GM12878 (cell line): ENCODE measurements at regions not wholly inside any gene's neighbourhood (a gene's known extent, or its start where the extent isn't known, plus 50 kb on each side); places are given as distances from the start of the nearest gene placed in this dataset.
"Not testable (repeated sequence)": the region's sequence is repeated elsewhere in the genome, so short reads cannot be mapped to it uniquely, and the experiment has no call there.

Experiments
- ATAC-seq: fragments of 200-7000 bp; cut with Tn5 transposase; 3 replicates; pipeline ENCODE4 v1.9.1; 2020; ENCODE audit warnings: mild to moderate bottlenecking, moderate library complexity
- BruUV-seq: library from RNA; stranded (reverse); fragments of 400-500 nt; replicated peaks from 2 replicates; lab custom pipeline; 2021; lab: Mats Ljungman, UMichigan
- CTCF ChIA-PET: fragments of 300-600 bp; sonication (Branson Sonifier 250); formaldehyde crosslinking; extraction: SDS; loops from one replicate; lab custom pipeline; 2021; ENCODE audit warnings: inconsistent platforms; lab: Yijun Ruan, JAX
- POLR2A ChIA-PET: fragments of 350-600 bp; formaldehyde crosslinking; extraction: SDS; loops from one replicate; lab custom pipeline; 2021; ENCODE audit warnings: inconsistent platforms; lab: Charles Lee
- RAD21 ChIA-PET: fragments of 300-600 bp; sonication (Branson Sonifier 250); formaldehyde crosslinking; loops from one replicate; lab custom pipeline; 2023; ENCODE audit warnings: antibody characterized with exemption; ENCODE audit not compliant: unreplicated experiment; lab: Charles Lee
- SMC1A ChIA-PET: fragments of 300-600 bp; sonication (Branson Sonifier 250); formaldehyde crosslinking; loops from one replicate; lab custom pipeline; 2023; ENCODE audit not compliant: unreplicated experiment, uncharacterized antibody; lab: Charles Lee
- DNase-seq: peaks from one replicate; pipeline ENCODE4 v3.0.0-alpha.2; 2011; ENCODE audit warnings: low read depth, low spot score
- FAIRE-seq: peaks from 3 replicates; lab custom pipeline; 2011; peaks lifted over from hg19 to GRCh38; lab: Jason Lieb, UNC
- H2AFZ ChIP-seq: 2 replicates; pipeline ENCODE4 v1.6.0; 2011; ENCODE audit warnings: low read depth, low read length, control low read depth; ENCODE audit not compliant: control insufficient read depth
- H3K27ac ChIP-seq: 2 replicates; pipeline ENCODE4 v1.5.1; 2011; ENCODE audit warnings: control low read depth; ENCODE audit not compliant: control insufficient read depth, insufficient read depth
- H3K27me3 ChIP-seq, 2 experiments: replicated peaks in 1 of 2; 2 replicates each; pipeline versions ENCODE4 v1.6.0 to v1.6.1; 2011; ENCODE audit warnings: low read length in 1 of 2; ENCODE audit not compliant: control insufficient read depth in 2 of 2, insufficient read depth in 2 of 2
- H3K36me3 ChIP-seq, 2 experiments: 2 replicates each; pipeline ENCODE4 v1.5.1; 2011; ENCODE audit warnings: low read length in 1 of 2; ENCODE audit not compliant: control insufficient read depth in 2 of 2, insufficient read depth in 2 of 2
- H3K4me1 ChIP-seq: 2 replicates; pipeline ENCODE4 v1.6.1; 2011; ENCODE audit warnings: mild to moderate bottlenecking, low read length, moderate library complexity, mixed read lengths; ENCODE audit not compliant: control insufficient read depth, insufficient read depth
- H3K4me2 ChIP-seq: 2 replicates; pipeline ENCODE4 v1.6.0; 2011; ENCODE audit warnings: control low read depth; ENCODE audit not compliant: control insufficient read depth, insufficient read depth
- H3K4me3 ChIP-seq: fragments of 200-600 bp; sonication (generic); 2 replicates; pipeline ENCODE4 v1.5.1; 2016
- H3K79me2 ChIP-seq: 2 replicates; pipeline ENCODE4 v1.6.0; 2011; ENCODE audit warnings: low read length; ENCODE audit not compliant: control insufficient read depth, insufficient read depth
- H3K9ac ChIP-seq: 2 replicates; pipeline ENCODE4 v1.8.0; 2011; ENCODE audit warnings: low read length, control low read depth, mixed read lengths; ENCODE audit not compliant: control insufficient read depth, insufficient read depth
- H3K9me3 ChIP-seq: replicated peaks from 3 replicates; pipeline ENCODE4 v1.5.1; 2011; ENCODE audit warnings: mild to moderate bottlenecking, low read length; ENCODE audit not compliant: control insufficient read depth, insufficient read depth
- H4K20me1 ChIP-seq: 2 replicates; pipeline ENCODE4 v1.6.0; 2011; ENCODE audit not compliant: control insufficient read depth, insufficient read depth
- HSF1 ChIP-seq: fragments of 150-350 bp; IDR thresholded peaks from 2 replicates; pipeline ENCODE4 v1.6.1; 2014; ENCODE audit warnings: mild to moderate bottlenecking, low read depth, low read length
- RAD21 ChIP-seq: IDR thresholded peaks from 2 replicates; pipeline ENCODE4 v1.6.1; 2011; ENCODE audit warnings: mild to moderate bottlenecking, low read depth, low read length, moderate library complexity; ENCODE audit not compliant: insufficient read depth
- SMC3 ChIP-seq: IDR thresholded peaks from 2 replicates; pipeline ENCODE4 v1.6.1; 2011; ENCODE audit warnings: low read length, improper control_type of control experiment, borderline replicate concordance
- WGBS: methylation state at CpG from one replicate; pipeline ENCODE4 v1.1.6; 2016; ENCODE audit warnings: low lambda C conversion rate; ENCODE audit not compliant: insufficient replicate concordance, insufficient coverage; ENCODE audit errors: missing lambda C conversion rate; 5-methylcytosine and 5-hydroxymethylcytosine counted together
- in situ Hi-C: fragments of 300-500 bp; cut with MboI; formaldehyde crosslinking; loops from 9 replicates; pipeline ENCODE4 v1.14.3; 2018; ENCODE audit warnings: mixed read lengths
- intact Hi-C: fragments of 100-400 bp; cut with micrococcal nuclease; formaldehyde crosslinking; loops from one replicate; pipeline ENCODE4 v1.14.2; 2022; ENCODE audit not compliant: unreplicated experiment

GRCh38 chr5:50501491-50502228, 60.6 kb upstream of the EMB start (continued):
- no peak for TF ChIP-seq HSF1

GRCh38 chr5:50513028-50513457, 72.0 kb upstream of the EMB start:
- H2AFZ ChIP-seq, H3K9me3 ChIP-seq, BruUV-seq, H3K9ac ChIP-seq, H3K79me2 ChIP-seq, H3K4me2 ChIP-seq, H3K4me1 ChIP-seq, ATAC-seq, H3K27me3 ChIP-seq, H4K20me1 ChIP-seq, H3K4me3 ChIP-seq, in situ Hi-C loops, DNase-seq, H3K36me3 ChIP-seq, H3K27ac ChIP-seq, POLR2A ChIA-PET: not testable (repeated sequence)
- intact Hi-C loops = loop anchor here (1.0 to 10.0 kb wide), 3 partner anchors 154 to 238 kb away; partner anchors contain the start of gene PARP8
- SMC1A ChIA-PET = interaction anchor here (0.7 to 1.6 kb wide), 5 partner anchors 10 to 230 kb away, joined by 3 to 7 read pairs (median 3); no protein-coding TSS in a partner anchor
- FAIRE-seq = peak; percentile 90
- CTCF ChIA-PET = interaction anchor here (1.0 to 1.5 kb wide), 7 partner anchors 35 to 239 kb away, joined by 3 to 5 read pairs (median 3); partner anchors contain the start of gene EMB
- peak; percentile 23; the same call in 1 of the 2 replicates for TF ChIP-seq SMC3
- TF ChIP-seq RAD21 = peak; percentile 24; the same call in 1 of the 2 replicates
- RAD21 ChIA-PET = interaction anchor here (0.8 to 1.0 kb wide), 2 partner anchors 230 to 246 kb away, joined by 3 to 6 read pairs; no protein-coding TSS in a partner anchor

- H3K36me3 ChIP-seq, H3K9me3 ChIP-seq, in situ Hi-C loops, H3K79me2 ChIP-seq, H3K27ac ChIP-seq, H3K4me1 ChIP-seq, FAIRE-seq, H3K9ac ChIP-seq, H4K20me1 ChIP-seq, intact Hi-C loops, SMC1A ChIA-PET, H3K4me2 ChIP-seq, BruUV-seq, POLR2A ChIA-PET, H3K27me3 ChIP-seq, ATAC-seq, RAD21 ChIA-PET, DNase-seq, H3K4me3 ChIP-seq, H2AFZ ChIP-seq: not testable (repeated sequence)
- CTCF ChIA-PET = interaction anchor here (1.1 kb wide), 1 partner anchor 10 kb away, joined by 3 read pairs; no protein-coding TSS in a partner anchor
Observed at GRCh38 chr5:50521060-50521459, 80.0 kb upstream of the EMB start.

- ChIA-PET RAD21 (interaction anchor here (0.9 kb wide), 1 partner anchor 224 kb away, joined by 3 read pairs; no protein-coding TSS in a partner anchor), CTCF (interaction anchor here (0.8 kb wide), 1 partner anchor 14 kb away, joined by 3 read pairs; no protein-coding TSS in a partner anchor), SMC1A (interaction anchor here (1.4 kb wide), 1 partner anchor 22 kb away, joined by 4 read pairs; no protein-coding TSS in a partner anchor)
- H3K27ac ChIP-seq, H3K4me1 ChIP-seq, H2AFZ ChIP-seq, in situ Hi-C loops, POLR2A ChIA-PET, H3K4me2 ChIP-seq, BruUV-seq, ATAC-seq, H4K20me1 ChIP-seq, H3K9me3 ChIP-seq, intact Hi-C loops, H3K79me2 ChIP-seq, FAIRE-seq, H3K36me3 ChIP-seq, H3K27me3 ChIP-seq, H3K4me3 ChIP-seq, H3K9ac ChIP-seq, DNase-seq: not testable (repeated sequence)
- 68% methylated on average over 3 of the region's 3 CpGs for WGBS
Observed at GRCh38 chr5:50527514-50528060, 86.5 kb upstream of the EMB start.
